H1 (cell line): ENCODE measurements at regions not wholly inside any gene's neighbourhood (a gene's known extent, or its start where the extent isn't known, plus 50 kb on each side); places are given as distances from the start of the nearest gene placed in this dataset.

Experiments
- CTCF ChIA-PET: fragments of 300-600 bp; sonication (Branson Sonifier 250); formaldehyde crosslinking; loops from one replicate; lab custom pipeline; 2021; ENCODE audit not compliant: partially characterized antibody; lab: Charles Lee
- POLR2A ChIA-PET: fragments of 300-600 bp; sonication (Branson Sonifier 250); formaldehyde crosslinking; loops from one replicate; lab custom pipeline; 2021; ENCODE audit warnings: inconsistent platforms; ENCODE audit not compliant: partially characterized antibody; lab: Charles Lee
- DNase-seq, 2 experiments: peaks; one replicate each; pipeline versions ENCODE4 v3.0.0 to v3.0.0-alpha.2; 2010 to 2022; ENCODE audit warnings: low spot score in 2 of 2, low read depth in 1 of 2, mixed read lengths in 1 of 2
- FAIRE-seq: peaks from 2 replicates; lab custom pipeline; 2011; peaks lifted over from hg19 to GRCh38; lab: Jason Lieb, UNC
- H2AFZ ChIP-seq: 2 replicates; pipeline ENCODE4 v1.8.1; 2012; ENCODE audit warnings: low read length, inconsistent platforms
- H2AK5ac ChIP-seq: 2 replicates; pipeline ENCODE4 v1.6.1; 2013; ENCODE audit warnings: low read depth, low read length
- H2BK120ac ChIP-seq: replicated peaks from 2 replicates; pipeline ENCODE3; 2013; ENCODE audit warnings: low read depth, low read length, inconsistent platforms
- H2BK12ac ChIP-seq: 2 replicates; pipeline ENCODE4 v1.6.1; 2013; ENCODE audit warnings: low read depth, low read length
- H2BK15ac ChIP-seq: 2 replicates; pipeline ENCODE4 v1.6.1; 2013; ENCODE audit warnings: low read length
- H2BK20ac ChIP-seq: 2 replicates; pipeline ENCODE4 v1.6.1; 2013; ENCODE audit warnings: low read length
- H2BK5ac ChIP-seq: 2 replicates; pipeline ENCODE4 v1.6.1; 2013; ENCODE audit warnings: low read depth, low read length
- H3K14ac ChIP-seq: 2 replicates; pipeline ENCODE4 v1.6.1; 2013; ENCODE audit warnings: inconsistent platforms; ENCODE audit not compliant: insufficient read length
- H3K18ac ChIP-seq: 2 replicates; pipeline ENCODE4 v1.6.1; 2013; ENCODE audit warnings: low read length; ENCODE audit errors: extremely low read depth
- H3K23ac ChIP-seq: 2 replicates; pipeline ENCODE4 v1.6.1; 2013; ENCODE audit warnings: inconsistent platforms; ENCODE audit not compliant: insufficient read length
- H3K23me2 ChIP-seq: 2 replicates; pipeline ENCODE4 v1.6.1; 2013; ENCODE audit warnings: low read depth, low read length
- H3K27ac ChIP-seq: 2 replicates; pipeline ENCODE4 v1.6.1; 2011; ENCODE audit warnings: low read depth, low read length, inconsistent platforms
- H3K27me3 ChIP-seq, 4 experiments: replicated peaks in 1 of 4; 1 replicate in 1 of 4; 2 replicates in 3 of 4; pipeline versions ENCODE4 v1.6.1 to v1.8.1; 2011 to 2013; ENCODE audit warnings: low read length in 3 of 4, mild to moderate bottlenecking in 3 of 4, inconsistent platforms in 2 of 4, mixed read lengths in 2 of 4, moderate library complexity in 1 of 4; ENCODE audit not compliant: control insufficient read depth in 3 of 4, insufficient read depth in 3 of 4; ENCODE audit errors: extremely low read depth in 1 of 4
- H3K36me3 ChIP-seq, 4 experiments: 2 replicates each; pipeline versions ENCODE4 v1.6.1 to v1.8.1; 2011 to 2013; ENCODE audit warnings: mild to moderate bottlenecking in 4 of 4, low read length in 3 of 4, moderate library complexity in 2 of 4, control low read depth in 1 of 4, inconsistent platforms in 1 of 4; ENCODE audit not compliant: insufficient read depth in 4 of 4, control insufficient read depth in 2 of 4
- H3K4ac ChIP-seq: replicated peaks from 2 replicates; pipeline ENCODE3; 2013; ENCODE audit warnings: low read length, low read depth, mixed read lengths, inconsistent platforms; ENCODE audit not compliant: insufficient read length
- H3K4me1 ChIP-seq, 4 experiments: replicated peaks in 1 of 4; 1 replicate in 1 of 4; 2 replicates in 3 of 4; pipeline versions ENCODE4 v1.6.1 to v1.8.1; 2011 to 2013; ENCODE audit warnings: low read length in 3 of 4, inconsistent platforms in 2 of 4, mixed read lengths in 1 of 4; ENCODE audit not compliant: insufficient read depth in 4 of 4, control insufficient read depth in 3 of 4
- H3K4me2 ChIP-seq, 2 experiments: 2 replicates each; pipeline versions ENCODE4 v1.6.1 to v1.8.1; 2011 to 2013; ENCODE audit warnings: low read depth in 2 of 2, low read length in 2 of 2, control low read depth in 1 of 2, inconsistent platforms in 1 of 2, mild to moderate bottlenecking in 1 of 2; ENCODE audit not compliant: insufficient read depth in 1 of 2
- H3K4me3 ChIP-seq, 4 experiments: fragments of 200-600, 300-600 bp in 1 of 4; sonication (generic), shearing (Covaris generic), sonication (Bioruptor Twin) in 1 of 4; 2 replicates each; pipeline versions ENCODE4 v1.5.1 to v1.8.1; 2011 to 2016; ENCODE audit warnings: low read length in 4 of 4, low read depth in 3 of 4, control low read depth in 2 of 4, inconsistent platforms in 2 of 4, mild to moderate bottlenecking in 2 of 4, mixed read lengths in 1 of 4, moderate library complexity in 1 of 4; ENCODE audit not compliant: insufficient read depth in 2 of 4; ENCODE audit errors: extremely low read depth in 1 of 4
- H3K56ac ChIP-seq: replicated peaks from 2 replicates; pipeline ENCODE3; 2013; ENCODE audit warnings: low read depth, mild to moderate bottlenecking, mixed read lengths, low read length, inconsistent platforms; ENCODE audit not compliant: insufficient read length
- H3K79me1 ChIP-seq: 2 replicates; pipeline ENCODE4 v1.6.1; 2013; ENCODE audit warnings: low read depth, low read length, control low read depth
- H3K79me2 ChIP-seq, 2 experiments: 2 replicates each; pipeline versions ENCODE4 v1.6.1 to v1.8.1; 2012 to 2013; ENCODE audit warnings: low read length in 2 of 2, mild to moderate bottlenecking in 2 of 2, inconsistent platforms in 1 of 2; ENCODE audit not compliant: insufficient read depth in 2 of 2, control insufficient read depth in 1 of 2
- H3K9ac ChIP-seq, 4 experiments: replicated peaks in 1 of 4; 1 replicate in 1 of 4; 2 replicates in 3 of 4; pipeline versions ENCODE4 v1.6.1 to v1.8.1; 2011 to 2013; ENCODE audit warnings: low read depth in 3 of 4, low read length in 3 of 4, control low read depth in 2 of 4, mild to moderate bottlenecking in 2 of 4, moderate library complexity in 2 of 4, inconsistent platforms in 1 of 4; ENCODE audit errors: extremely low read depth in 1 of 4
- H3K9me3 ChIP-seq, 2 experiments: 2 replicates each; pipeline versions ENCODE4 v1.6.1 to v1.8.1; 2012 to 2013; ENCODE audit warnings: mild to moderate bottlenecking in 2 of 2, moderate library complexity in 2 of 2, control low read depth in 1 of 2, inconsistent platforms in 1 of 2, low read depth in 1 of 2, low read length in 1 of 2, mixed read lengths in 1 of 2; ENCODE audit not compliant: insufficient read depth in 2 of 2
- H4K20me1 ChIP-seq, 2 experiments: replicated peaks in 1 of 2; 2 replicates each; pipeline versions ENCODE3 to v1.8.1; 2011 to 2013; ENCODE audit warnings: inconsistent platforms in 2 of 2, low read length in 2 of 2, mild to moderate bottlenecking in 1 of 2; ENCODE audit not compliant: insufficient read depth in 2 of 2, control insufficient read depth in 1 of 2
- H4K5ac ChIP-seq: 2 replicates; pipeline ENCODE4 v1.6.1; 2013; ENCODE audit warnings: low read length, low read depth, mixed read lengths, inconsistent platforms; ENCODE audit not compliant: insufficient read length
- H4K8ac ChIP-seq: 2 replicates; pipeline ENCODE4 v1.8.0; 2013; ENCODE audit warnings: mild to moderate bottlenecking, moderate library complexity, low read length, inconsistent platforms; ENCODE audit not compliant: insufficient read depth; ENCODE audit errors: extremely low read depth
- H4K91ac ChIP-seq: replicated peaks from 2 replicates; pipeline ENCODE3; 2013; ENCODE audit warnings: low read length, mixed read lengths, inconsistent platforms; ENCODE audit not compliant: insufficient read length
- BCL11A ChIP-seq, 2 experiments: IDR thresholded peaks; one replicate each; pipeline ENCODE4 v1.6.1; 2011; ENCODE audit warnings: low read depth in 2 of 2, low read length in 2 of 2, mild to moderate bottlenecking in 2 of 2
- BRCA1 ChIP-seq: IDR thresholded peaks from 2 replicates; pipeline ENCODE4 v1.6.1; 2012; ENCODE audit warnings: low read depth, low read length, improper control_type of control experiment
- CBX8 ChIP-seq: fragments of 300-800, 300-1000 bp; sonication (generic); IDR thresholded peaks from 2 replicates; pipeline ENCODE4 v1.7.1; 2016; ENCODE audit warnings: low read depth, low read length, borderline replicate concordance
- CREB1 ChIP-seq: IDR thresholded peaks from 2 replicates; pipeline ENCODE4 v1.6.1; 2012; ENCODE audit warnings: inconsistent platforms
- EGR1 ChIP-seq: IDR thresholded peaks from 2 replicates; pipeline ENCODE4 v1.6.1; 2011; ENCODE audit warnings: low read depth, low read length, borderline replicate concordance
- JUND ChIP-seq: IDR thresholded peaks from 2 replicates; pipeline ENCODE4 v1.6.1; 2011; ENCODE audit warnings: mild to moderate bottlenecking, improper control_type of control experiment, low read length
- MAX ChIP-seq: IDR thresholded peaks from 2 replicates; pipeline ENCODE4 v1.6.1; 2012; ENCODE audit warnings: inconsistent platforms
- NRF1 ChIP-seq: IDR thresholded peaks from 2 replicates; pipeline ENCODE4 v1.6.1; 2011; ENCODE audit warnings: mild to moderate bottlenecking, low read depth, low read length, improper control_type of control experiment
- PHF8 ChIP-seq: fragments of 200-600 bp; sonication (generic); conservative IDR thresholded peaks from 2 replicates; pipeline ENCODE4 v1.7.1; 2012; ENCODE audit warnings: low read depth, mild to moderate bottlenecking, inconsistent platforms, low read length, moderate library complexity
- RNF2 ChIP-seq: fragments of 200-900, 300-1000 bp; sonication (generic); IDR thresholded peaks from 2 replicates; pipeline ENCODE4 v1.7.1; 2016; ENCODE audit warnings: borderline replicate concordance, low read depth, mild to moderate bottlenecking, antibody characterized with exemption, low read length; ENCODE audit not compliant: poor library complexity, severe bottlenecking; ENCODE audit errors: missing control alignments
- SP2 ChIP-seq: IDR thresholded peaks from 2 replicates; pipeline ENCODE4 v1.6.1; 2012; ENCODE audit warnings: mild to moderate bottlenecking, low read length, inconsistent platforms
- TAF7 ChIP-seq: optimal IDR thresholded peaks from 2 replicates; pipeline ENCODE3; 2011; ENCODE audit warnings: low read depth, mild to moderate bottlenecking, inconsistent platforms, low read length, moderate library complexity, borderline replicate concordance
- USF2 ChIP-seq: IDR thresholded peaks from 2 replicates; pipeline ENCODE4 v1.6.1; 2011; ENCODE audit warnings: low read length, improper control_type of control experiment
- ZNF274 ChIP-seq: IDR thresholded peaks from 2 replicates; pipeline ENCODE4 v1.7.0; 2012; ENCODE audit warnings: low read length, borderline replicate concordance; ENCODE audit errors: extremely low read depth
- WGBS, 2 experiments: shearing (Covaris generic) in 1 of 2; methylation state at CpG; one replicate each; pipeline versions ENCODE4 v1.1.6 to v1.1.7; 2013 to 2015; ENCODE audit warnings: low lambda C conversion rate in 2 of 2, mixed read lengths in 2 of 2, inconsistent platforms in 1 of 2, low coverage in 1 of 2, missing lambda C conversion rate in 1 of 2; ENCODE audit not compliant: insufficient replicate concordance in 2 of 2, insufficient coverage in 1 of 2, insufficient read length in 1 of 2; ENCODE audit errors: extremely low coverage in 1 of 2, missing lambda C conversion rate in 1 of 2; 5-methylcytosine and 5-hydroxymethylcytosine counted together

GRCh38 chr3:5319454-5319853, 131.9 kb downstream of the EDEM1 start:
- POLR2A ChIA-PET: no interaction called here
- Histone ChIP-seq H4K5ac (no peak overlapping the region), H3K4me3 (no peak overlapping the region), H3K79me2 (no peaks in the 10 kb centered on the region), H2BK20ac (no peak overlapping the region), H2BK12ac (no peak overlapping the region), H2BK120ac (no peak overlapping the region), H3K56ac (no peak overlapping the region), H2AFZ (no peak overlapping the region), H3K4ac (no peak overlapping the region), H2BK5ac (no peak overlapping the region), H3K4me2 (no peak overlapping the region), H3K23ac (no peak overlapping the region), H3K36me3 (no peaks in the 10 kb centered on the region), H3K18ac (no peak overlapping the region), H3K27ac (no peak overlapping the region), H3K23me2 (no peaks in the 10 kb centered on the region; the same call in 1 of the 2 replicates), H2BK15ac (no peak overlapping the region), H3K79me1 (no peaks in the 10 kb centered on the region), H4K91ac (no peak overlapping the region), H2AK5ac (no peak overlapping the region), H3K9ac (no peak overlapping the region), H3K4me1 (no peaks in the 10 kb centered on the region; a peak in 1 of 7 replicates), H3K27me3 (no peaks in the 10 kb centered on the region), H4K8ac (no peak overlapping the region), H4K20me1 (no peaks in the 10 kb centered on the region), H3K9me3 (no peaks in the 10 kb centered on the region), H3K14ac (no peak overlapping the region)
- FAIRE-seq (no peak), DNase-seq (no peak)
- WGBS, 2 experiments: 82% methylated on average over 2 of the region's 2 CpGs; no CpG with 5 or more reads in 1 of the 2 experiments
- CTCF ChIA-PET: interaction anchor here (1.1 kb wide), 1 partner anchor 107 kb away, joined by 4 read pairs; no protein-coding TSS in a partner anchor
- TF ChIP-seq SP2 (no peak), JUND (no peak), TAF7 (no peak), RNF2 (no peak), CBX8 (no peak), MAX (no peak), BRCA1 (no peak), USF2 (no peak), EGR1 (no peak), NRF1 (no peak), CREB1 (no peak), ZNF274 (no peak), PHF8 (no peak), BCL11A (IDR thresholded peaks at IDR 0.05; ENCODE audit: low read depth in 2 of 2, low read length in 2 of 2) (no peak)
